A673 (cell line): ENCODE measurements at regions not wholly inside any gene's neighbourhood (a gene's known extent, or its start where the extent isn't known, plus 50 kb on each side); places are given as distances from the start of the nearest gene placed in this dataset.

ENCODE experiments used
- EZH2 ChIP-seq: fragments of 200-600 bp; sonication (generic); IDR thresholded peaks from 2 replicates; pipeline ENCODE4 v1.6.1; 2017; ENCODE audit warnings: borderline replicate concordance, low read depth, mild to moderate bottlenecking, mixed read lengths, antibody characterized with exemption, low read length; ENCODE audit not compliant: poor library complexity, severe bottlenecking
- TF ChIP-seq, protein P1 (sequence below): fragments of 300-800, 200-600 bp; sonication (generic); conservative IDR thresholded peaks from 2 replicates; pipeline ENCODE4 v1.5.1; 2017; ENCODE audit warnings: low read depth, mild to moderate bottlenecking, antibody characterized with exemption, low read length, moderate library complexity, mixed read lengths

GRCh38 chr12:124110372-124110883, 137.4 kb downstream of the ZNF664 start:
- TF ChIP-seq, protein P1, sequence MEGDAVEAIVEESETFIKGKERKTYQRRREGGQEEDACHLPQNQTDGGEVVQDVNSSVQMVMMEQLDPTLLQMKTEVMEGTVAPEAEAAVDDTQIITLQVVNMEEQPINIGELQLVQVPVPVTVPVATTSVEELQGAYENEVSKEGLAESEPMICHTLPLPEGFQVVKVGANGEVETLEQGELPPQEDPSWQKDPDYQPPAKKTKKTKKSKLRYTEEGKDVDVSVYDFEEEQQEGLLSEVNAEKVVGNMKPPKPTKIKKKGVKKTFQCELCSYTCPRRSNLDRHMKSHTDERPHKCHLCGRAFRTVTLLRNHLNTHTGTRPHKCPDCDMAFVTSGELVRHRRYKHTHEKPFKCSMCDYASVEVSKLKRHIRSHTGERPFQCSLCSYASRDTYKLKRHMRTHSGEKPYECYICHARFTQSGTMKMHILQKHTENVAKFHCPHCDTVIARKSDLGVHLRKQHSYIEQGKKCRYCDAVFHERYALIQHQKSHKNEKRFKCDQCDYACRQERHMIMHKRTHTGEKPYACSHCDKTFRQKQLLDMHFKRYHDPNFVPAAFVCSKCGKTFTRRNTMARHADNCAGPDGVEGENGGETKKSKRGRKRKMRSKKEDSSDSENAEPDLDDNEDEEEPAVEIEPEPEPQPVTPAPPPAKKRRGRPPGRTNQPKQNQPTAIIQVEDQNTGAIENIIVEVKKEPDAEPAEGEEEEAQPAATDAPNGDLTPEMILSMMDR, result no peak
- no peak for TF ChIP-seq EZH2
